ENCODE measurements at regions not wholly inside any gene's neighbourhood (a gene's known extent, or its start where the extent isn't known, plus 50 kb on each side); places are given as distances from the start of the nearest gene placed in this dataset.

DNA sequence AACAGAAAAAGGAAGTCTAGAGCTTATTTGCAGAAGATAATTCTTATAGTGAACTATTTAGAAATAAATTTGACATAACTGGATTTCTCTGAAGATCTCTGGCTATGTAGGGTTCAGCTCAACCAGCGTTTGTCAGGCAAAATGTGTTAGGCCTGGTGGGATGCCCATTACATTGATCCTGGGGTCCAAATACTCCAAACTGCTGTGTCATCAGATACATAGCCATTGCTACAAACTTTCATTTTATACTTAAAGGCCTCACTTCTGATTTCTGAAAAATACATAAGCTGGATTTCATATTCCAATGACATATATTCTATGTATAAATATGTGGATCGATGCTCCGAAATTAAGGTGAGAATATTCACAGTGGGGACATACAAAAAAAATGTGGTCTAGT is 1958.9 kb upstream of the TENM3 start:
- H2AFZ ChIP-seq (ENCODE audit: low read depth) = no peak overlapping the region
- H4K20me1 ChIP-seq (ENCODE audit: insufficient read depth) = no peaks in the 10 kb centered on the region
- no peak overlapping the region for H3K4me3 ChIP-seq (IDR thresholded peaks at IDR 0.05; ENCODE audit: insufficient read depth, low read depth, low read length)
- H3K27ac ChIP-seq = no peak overlapping the region
- no peaks in the 10 kb centered on the region for H3K36me3 ChIP-seq (ENCODE audit: insufficient read depth)
- no peaks in the 10 kb centered on the region for H3K79me2 ChIP-seq (ENCODE audit: insufficient read depth, low read depth)
- H3K4me1 ChIP-seq (ENCODE audit: low read depth, poor library complexity, severe bottlenecking) = peaks cover 58% of the 10 kb centered on the region
- TF ChIP-seq, protein P1, sequence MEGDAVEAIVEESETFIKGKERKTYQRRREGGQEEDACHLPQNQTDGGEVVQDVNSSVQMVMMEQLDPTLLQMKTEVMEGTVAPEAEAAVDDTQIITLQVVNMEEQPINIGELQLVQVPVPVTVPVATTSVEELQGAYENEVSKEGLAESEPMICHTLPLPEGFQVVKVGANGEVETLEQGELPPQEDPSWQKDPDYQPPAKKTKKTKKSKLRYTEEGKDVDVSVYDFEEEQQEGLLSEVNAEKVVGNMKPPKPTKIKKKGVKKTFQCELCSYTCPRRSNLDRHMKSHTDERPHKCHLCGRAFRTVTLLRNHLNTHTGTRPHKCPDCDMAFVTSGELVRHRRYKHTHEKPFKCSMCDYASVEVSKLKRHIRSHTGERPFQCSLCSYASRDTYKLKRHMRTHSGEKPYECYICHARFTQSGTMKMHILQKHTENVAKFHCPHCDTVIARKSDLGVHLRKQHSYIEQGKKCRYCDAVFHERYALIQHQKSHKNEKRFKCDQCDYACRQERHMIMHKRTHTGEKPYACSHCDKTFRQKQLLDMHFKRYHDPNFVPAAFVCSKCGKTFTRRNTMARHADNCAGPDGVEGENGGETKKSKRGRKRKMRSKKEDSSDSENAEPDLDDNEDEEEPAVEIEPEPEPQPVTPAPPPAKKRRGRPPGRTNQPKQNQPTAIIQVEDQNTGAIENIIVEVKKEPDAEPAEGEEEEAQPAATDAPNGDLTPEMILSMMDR (conservative IDR thresholded peaks at IDR 0.05; ENCODE audit: low read depth, low read length) = no peak
- no peaks in the 10 kb centered on the region for H3K27me3 ChIP-seq (ENCODE audit: insufficient read depth, low read depth)
- no peak overlapping the region for H3K9ac ChIP-seq
- H3K4me2 ChIP-seq = no peak overlapping the region

DNA sequence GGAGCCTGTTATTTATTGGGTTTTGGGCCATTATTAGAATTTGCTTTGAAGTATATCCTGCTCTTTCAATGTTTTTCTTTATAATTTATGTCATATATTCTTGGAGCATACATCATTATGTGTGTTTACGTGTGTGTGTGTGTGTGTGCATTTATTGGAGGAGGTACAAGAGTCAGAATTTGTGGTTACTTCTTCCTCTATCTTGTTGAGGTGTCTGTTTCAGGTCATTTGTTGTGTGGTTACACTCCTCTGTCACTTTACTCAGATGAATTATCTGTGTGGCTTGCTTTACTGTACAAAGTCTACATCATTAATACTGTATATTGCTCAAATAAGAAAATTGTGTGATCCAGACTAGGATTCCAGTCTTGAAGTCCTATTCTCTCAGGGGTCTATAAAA is 1957.4 kb upstream of the TENM3 start:
- no peak overlapping the region for H3K4me3 ChIP-seq (IDR thresholded peaks at IDR 0.05; ENCODE audit: insufficient read depth, low read depth, low read length)
- H4K20me1 ChIP-seq (ENCODE audit: insufficient read depth) = no peaks in the 10 kb centered on the region
- peak overlapping the region; percentile 54 for H3K4me2 ChIP-seq
- TF ChIP-seq, protein P1 (conservative IDR thresholded peaks at IDR 0.05; ENCODE audit: low read depth, low read length) = no peak
- no peak overlapping the region for H3K9ac ChIP-seq
- H3K79me2 ChIP-seq (ENCODE audit: insufficient read depth, low read depth) = no peaks in the 10 kb centered on the region
- no peaks in the 10 kb centered on the region for H3K36me3 ChIP-seq (ENCODE audit: insufficient read depth)
- no peak overlapping the region for H3K27ac ChIP-seq
- no peak overlapping the region for H2AFZ ChIP-seq (ENCODE audit: low read depth)
- H3K27me3 ChIP-seq (ENCODE audit: insufficient read depth, low read depth) = no peaks in the 10 kb centered on the region
- H3K4me1 ChIP-seq (ENCODE audit: low read depth, poor library complexity, severe bottlenecking) = peaks cover 43% of the 10 kb centered on the region

DNA sequence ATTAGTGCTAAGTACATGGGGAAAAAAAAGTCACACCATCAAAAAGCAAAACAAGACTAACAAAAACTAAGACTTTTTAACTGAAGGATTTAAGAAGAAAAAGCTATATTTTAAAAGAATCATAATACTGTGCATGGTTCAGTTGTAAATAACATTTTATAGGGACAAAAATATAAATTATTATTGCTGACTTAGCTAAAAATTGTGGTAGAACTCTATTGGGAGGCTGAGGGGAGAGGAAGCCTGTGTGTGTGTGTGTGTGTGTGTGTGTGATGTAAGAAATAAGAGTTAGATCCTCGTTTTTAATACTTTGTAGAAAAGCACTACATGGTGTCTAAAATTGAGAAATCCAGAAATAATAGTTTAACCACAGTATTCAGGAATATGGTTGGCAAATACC is 1950.9 kb upstream of the TENM3 start:
- Histone ChIP-seq H3K4me1 (ENCODE audit: low read depth, poor library complexity, severe bottlenecking) (peaks cover 2% of the 10 kb centered on the region), H3K4me2 (no peak overlapping the region), H3K9ac (no peak overlapping the region), H4K20me1 (ENCODE audit: insufficient read depth) (no peaks in the 10 kb centered on the region), H3K27ac (no peak overlapping the region), H3K36me3 (ENCODE audit: insufficient read depth) (no peaks in the 10 kb centered on the region), H3K79me2 (ENCODE audit: insufficient read depth, low read depth) (no peaks in the 10 kb centered on the region), H2AFZ (ENCODE audit: low read depth) (no peak overlapping the region), H3K27me3 (ENCODE audit: insufficient read depth, low read depth) (no peaks in the 10 kb centered on the region), H3K4me3 (IDR thresholded peaks at IDR 0.05; ENCODE audit: insufficient read depth, low read depth, low read length) (no peak overlapping the region)
- TF ChIP-seq, protein P1 (conservative IDR thresholded peaks at IDR 0.05; ENCODE audit: low read depth, low read length) = no peak

DNA sequence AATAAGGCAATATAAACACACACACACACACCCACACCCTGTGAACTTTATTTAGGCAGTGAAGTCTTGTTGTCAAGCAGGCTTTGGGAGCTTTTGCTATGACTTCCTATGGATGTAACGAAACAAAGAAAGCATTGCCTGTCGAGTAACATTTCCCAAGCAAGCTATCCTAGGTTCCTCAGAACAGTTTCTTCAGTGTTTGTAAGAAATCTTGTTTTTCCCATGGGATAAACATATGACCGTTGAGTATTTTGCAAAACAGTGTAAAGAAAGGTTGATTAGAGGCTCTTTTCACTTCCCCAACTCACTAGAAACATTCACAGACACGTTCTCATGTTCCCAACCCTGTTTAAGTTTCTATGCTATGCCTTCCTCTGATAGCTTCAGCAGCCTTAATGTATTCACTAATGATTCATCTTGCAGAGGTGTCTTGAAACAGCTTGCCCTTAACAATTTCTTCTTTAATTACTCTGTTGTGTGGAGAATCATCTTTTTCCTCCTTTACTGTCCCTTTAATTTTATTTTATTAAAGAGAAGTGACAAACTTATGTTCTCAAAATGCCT is 1947.1 kb upstream of the TENM3 start:
- no peak overlapping the region for H3K9ac ChIP-seq
- no peaks in the 10 kb centered on the region for H3K36me3 ChIP-seq (ENCODE audit: insufficient read depth)
- no peaks in the 10 kb centered on the region for H3K79me2 ChIP-seq (ENCODE audit: insufficient read depth, low read depth)
- H3K4me2 ChIP-seq = no peak overlapping the region
- no peaks in the 10 kb centered on the region for H3K27me3 ChIP-seq (ENCODE audit: insufficient read depth, low read depth)
- H3K4me1 ChIP-seq (ENCODE audit: low read depth, poor library complexity, severe bottlenecking) = no peaks in the 10 kb centered on the region
- TF ChIP-seq, protein P1 (conservative IDR thresholded peaks at IDR 0.05; ENCODE audit: low read depth, low read length) = no peak
- H2AFZ ChIP-seq (ENCODE audit: low read depth) = no peak overlapping the region
- H3K27ac ChIP-seq = no peak overlapping the region
- no peaks in the 10 kb centered on the region for H4K20me1 ChIP-seq (ENCODE audit: insufficient read depth)
- no peak overlapping the region for H3K4me3 ChIP-seq (IDR thresholded peaks at IDR 0.05; ENCODE audit: insufficient read depth, low read depth, low read length)

Measured in KMS-11 (cell line).